Loucy (cell line): ENCODE measurements at regions not wholly inside any gene's neighbourhood (a gene's known extent, or its start where the extent isn't known, plus 50 kb on each side); places are given as distances from the start of the nearest gene placed in this dataset.

Source experiments
- H2AFZ ChIP-seq: fragments of 200-600 bp; sonication (generic); 2 replicates; pipeline ENCODE4 v1.6.0; 2016; ENCODE audit warnings: antibody characterized with exemption, mild to moderate bottlenecking, low read length, moderate library complexity
- H3F3A ChIP-seq: fragments of 200-600 bp; 2 replicates; pipeline ENCODE4 v1.6.0; 2016; ENCODE audit warnings: antibody characterized with exemption, low read depth, mild to moderate bottlenecking
- H3K27me3 ChIP-seq: fragments of 200-600 bp; sonication (generic); 2 replicates; pipeline ENCODE4 v1.6.1; 2014; ENCODE audit warnings: low read length, mild to moderate bottlenecking; ENCODE audit not compliant: insufficient read depth, poor library complexity, severe bottlenecking
- H3K36me3 ChIP-seq: fragments of 200-600 bp; sonication (generic); 2 replicates; pipeline ENCODE4 v1.6.1; 2016; ENCODE audit warnings: low read length; ENCODE audit not compliant: insufficient read depth
- H3K4me1 ChIP-seq: fragments of 200-600 bp; sonication (generic); 2 replicates; pipeline ENCODE4 v1.5.1; 2014; ENCODE audit warnings: low read length, mild to moderate bottlenecking; ENCODE audit not compliant: insufficient read depth, poor library complexity, severe bottlenecking
- H3K4me2 ChIP-seq: fragments of 200-600 bp; sonication (generic); 2 replicates; pipeline ENCODE4 v1.6.0; 2014; ENCODE audit warnings: antibody characterized with exemption, low read length, low read depth, mild to moderate bottlenecking; ENCODE audit not compliant: poor library complexity, severe bottlenecking
- H3K4me3 ChIP-seq: fragments of 200-600 bp; sonication (generic); 2 replicates; pipeline ENCODE4 v1.5.1; 2014; ENCODE audit warnings: low read length, mild to moderate bottlenecking, mixed read lengths; ENCODE audit not compliant: poor library complexity, severe bottlenecking
- H3K79me2 ChIP-seq: fragments of 200-600 bp; sonication (generic); 2 replicates; pipeline ENCODE4 v1.6.1; 2014; ENCODE audit warnings: low read length; ENCODE audit not compliant: insufficient read depth
- H3K9ac ChIP-seq: fragments of 200-600 bp; sonication (generic); 2 replicates; pipeline ENCODE4 v1.6.0; 2014; ENCODE audit warnings: mild to moderate bottlenecking, low read depth, low read length, moderate library complexity; ENCODE audit not compliant: poor library complexity, severe bottlenecking
- H3K9me2 ChIP-seq: fragments of 200-600 bp; sonication (generic); replicated peaks from 2 replicates; pipeline ENCODE4 v1.6.1; 2016; ENCODE audit warnings: low read depth, low read length, mixed read lengths
- H3K9me3 ChIP-seq: fragments of 200-600 bp; sonication (generic); 2 replicates; pipeline ENCODE4 v1.6.1; 2014; ENCODE audit warnings: mild to moderate bottlenecking, antibody characterized with exemption, low read length, low read depth; ENCODE audit not compliant: insufficient read depth
- H4K20me1 ChIP-seq: fragments of 200-600 bp; sonication (generic); 2 replicates; pipeline ENCODE4 v1.6.0; 2014; ENCODE audit warnings: antibody characterized with exemption, low read length, mild to moderate bottlenecking; ENCODE audit not compliant: insufficient read depth, poor library complexity, severe bottlenecking
- CTCF ChIP-seq: fragments of 200-600 bp; sonication (generic); conservative IDR thresholded peaks from 2 replicates; pipeline ENCODE4 v1.5.1; 2014; ENCODE audit warnings: mild to moderate bottlenecking, antibody characterized with exemption, low read length
- EZH2phosphoT487 ChIP-seq: fragments of 200-600 bp; IDR thresholded peaks from 2 replicates; pipeline ENCODE4 v1.6.1; 2018; ENCODE audit warnings: antibody characterized with exemption, mild to moderate bottlenecking, moderate library complexity, borderline replicate concordance

DNA sequence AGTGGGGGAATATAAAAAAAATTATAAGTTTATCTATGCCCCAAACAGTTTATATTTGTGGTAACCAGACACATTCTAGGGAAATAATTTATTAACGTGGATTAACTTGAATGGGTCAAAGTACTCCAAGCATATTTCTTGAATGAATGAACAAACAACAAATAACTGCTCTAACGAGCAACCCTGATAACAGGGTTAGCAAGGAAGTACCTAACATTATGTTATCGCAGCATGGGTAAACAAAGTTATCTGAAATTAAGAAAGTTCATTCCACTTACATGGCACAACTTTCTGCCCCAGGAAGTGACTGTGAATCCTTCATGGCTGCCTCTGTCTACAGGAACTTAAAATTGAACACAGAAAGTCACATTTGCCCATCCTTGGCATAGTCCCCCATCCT is 812.9 kb upstream of the ACVR2A start:
- Histone ChIP-seq H3K9ac (no peak overlapping the region), H3K4me2 (no peak overlapping the region), H3K4me3 (no peak overlapping the region), H3K27me3 (no peaks in the 10 kb centered on the region), H3K9me2 (no peaks in the 10 kb centered on the region), H3K36me3 (no peaks in the 10 kb centered on the region), H3K79me2 (no peaks in the 10 kb centered on the region), H2AFZ (no peak overlapping the region), H3K4me1 (no peaks in the 10 kb centered on the region), H4K20me1 (no peaks in the 10 kb centered on the region), H3K9me3 (no peaks in the 10 kb centered on the region), H3F3A (no peaks in the 10 kb centered on the region)
- TF ChIP-seq CTCF (no peak), EZH2phosphoT487 (no peak)

GRCh38 chr2:147030966-147031720 is 813.7 kb upstream of the ACVR2A start:
- no peaks in the 10 kb centered on the region for H3K4me1 ChIP-seq
- H3K36me3 ChIP-seq = no peaks in the 10 kb centered on the region
- TF ChIP-seq EZH2phosphoT487 = no peak
- no peaks in the 10 kb centered on the region for H4K20me1 ChIP-seq
- no peak overlapping the region for H3K4me3 ChIP-seq
- no peaks in the 10 kb centered on the region for H3F3A ChIP-seq
- H3K27me3 ChIP-seq = no peaks in the 10 kb centered on the region
- no peak overlapping the region for H3K9ac ChIP-seq
- no peaks in the 10 kb centered on the region for H3K9me3 ChIP-seq
- H2AFZ ChIP-seq = no peak overlapping the region
- no peaks in the 10 kb centered on the region for H3K79me2 ChIP-seq
- H3K4me2 ChIP-seq = no peak overlapping the region
- H3K9me2 ChIP-seq = no peaks in the 10 kb centered on the region

DNA sequence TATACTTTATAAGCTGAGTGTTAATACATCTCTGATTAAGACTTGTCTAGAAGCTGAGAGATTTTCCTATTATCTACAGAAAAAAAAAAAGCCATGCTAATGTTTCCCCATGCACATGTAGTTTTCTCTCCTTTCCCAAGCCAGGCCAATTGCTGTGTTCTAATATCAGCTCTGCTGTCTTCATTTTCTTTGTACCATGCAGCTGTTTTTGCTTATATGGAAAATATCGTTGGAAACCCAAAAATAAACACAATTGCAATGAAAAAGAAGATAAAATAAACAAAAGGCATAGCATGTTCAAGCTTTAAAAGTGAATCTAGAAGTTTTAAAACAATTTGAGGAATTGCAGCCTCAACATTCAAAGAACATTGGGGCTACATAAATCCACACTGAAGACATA is 817.4 kb upstream of the ACVR2A start:
- Histone ChIP-seq H3F3A (no peaks in the 10 kb centered on the region), H3K9me3 (no peaks in the 10 kb centered on the region), H3K36me3 (no peaks in the 10 kb centered on the region), H3K4me2 (no peak overlapping the region), H3K4me3 (no peak overlapping the region), H4K20me1 (no peaks in the 10 kb centered on the region), H2AFZ (no peak overlapping the region), H3K4me1 (no peaks in the 10 kb centered on the region), H3K79me2 (no peaks in the 10 kb centered on the region), H3K27me3 (no peaks in the 10 kb centered on the region), H3K9me2 (no peaks in the 10 kb centered on the region), H3K9ac (no peak overlapping the region)
- TF ChIP-seq EZH2phosphoT487 (no peak), CTCF (no peak)
